Loucy (cell line): ENCODE measurements at regions not wholly inside any gene's neighbourhood (a gene's known extent, or its start where the extent isn't known, plus 50 kb on each side); places are given as distances from the start of the nearest gene placed in this dataset.

Experiments used
- EZH2phosphoT487 ChIP-seq: fragments of 200-600 bp; IDR thresholded peaks from 2 replicates; pipeline ENCODE4 v1.6.1; 2018; ENCODE audit warnings: antibody characterized with exemption, mild to moderate bottlenecking, moderate library complexity, borderline replicate concordance
- TF ChIP-seq, protein P1 (sequence below): fragments of 200-600 bp; sonication (generic); conservative IDR thresholded peaks from 2 replicates; pipeline ENCODE4 v1.5.1; 2014; ENCODE audit warnings: mild to moderate bottlenecking, antibody characterized with exemption, low read length

DNA sequence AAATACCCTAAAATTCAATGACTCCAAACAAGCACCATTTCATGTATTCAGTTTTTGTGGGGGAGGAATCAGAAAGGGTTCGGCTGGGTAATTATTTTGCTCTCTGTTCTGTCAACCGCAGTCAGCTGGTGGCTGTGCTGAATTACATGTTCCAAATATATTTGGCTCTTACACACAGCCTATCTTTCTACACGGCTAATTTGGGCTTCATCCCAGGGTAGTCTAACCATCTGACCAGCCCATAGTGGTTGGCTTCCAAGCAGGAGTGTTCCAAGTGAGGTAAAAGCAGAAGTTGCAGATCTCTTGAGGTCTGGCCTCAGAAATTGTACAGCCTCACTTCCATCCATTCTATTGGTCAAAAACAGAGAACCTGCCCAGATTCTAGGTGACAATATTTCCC is 760.8 kb upstream of the SEMA6D start:
- TF ChIP-seq, protein P1, sequence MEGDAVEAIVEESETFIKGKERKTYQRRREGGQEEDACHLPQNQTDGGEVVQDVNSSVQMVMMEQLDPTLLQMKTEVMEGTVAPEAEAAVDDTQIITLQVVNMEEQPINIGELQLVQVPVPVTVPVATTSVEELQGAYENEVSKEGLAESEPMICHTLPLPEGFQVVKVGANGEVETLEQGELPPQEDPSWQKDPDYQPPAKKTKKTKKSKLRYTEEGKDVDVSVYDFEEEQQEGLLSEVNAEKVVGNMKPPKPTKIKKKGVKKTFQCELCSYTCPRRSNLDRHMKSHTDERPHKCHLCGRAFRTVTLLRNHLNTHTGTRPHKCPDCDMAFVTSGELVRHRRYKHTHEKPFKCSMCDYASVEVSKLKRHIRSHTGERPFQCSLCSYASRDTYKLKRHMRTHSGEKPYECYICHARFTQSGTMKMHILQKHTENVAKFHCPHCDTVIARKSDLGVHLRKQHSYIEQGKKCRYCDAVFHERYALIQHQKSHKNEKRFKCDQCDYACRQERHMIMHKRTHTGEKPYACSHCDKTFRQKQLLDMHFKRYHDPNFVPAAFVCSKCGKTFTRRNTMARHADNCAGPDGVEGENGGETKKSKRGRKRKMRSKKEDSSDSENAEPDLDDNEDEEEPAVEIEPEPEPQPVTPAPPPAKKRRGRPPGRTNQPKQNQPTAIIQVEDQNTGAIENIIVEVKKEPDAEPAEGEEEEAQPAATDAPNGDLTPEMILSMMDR, result no peak
- no peak for TF ChIP-seq EZH2phosphoT487
